ENCODE measurements at regions not wholly inside any gene's neighbourhood (a gene's known extent, or its start where the extent isn't known, plus 50 kb on each side); places are given as distances from the start of the nearest gene placed in this dataset.

DNA sequence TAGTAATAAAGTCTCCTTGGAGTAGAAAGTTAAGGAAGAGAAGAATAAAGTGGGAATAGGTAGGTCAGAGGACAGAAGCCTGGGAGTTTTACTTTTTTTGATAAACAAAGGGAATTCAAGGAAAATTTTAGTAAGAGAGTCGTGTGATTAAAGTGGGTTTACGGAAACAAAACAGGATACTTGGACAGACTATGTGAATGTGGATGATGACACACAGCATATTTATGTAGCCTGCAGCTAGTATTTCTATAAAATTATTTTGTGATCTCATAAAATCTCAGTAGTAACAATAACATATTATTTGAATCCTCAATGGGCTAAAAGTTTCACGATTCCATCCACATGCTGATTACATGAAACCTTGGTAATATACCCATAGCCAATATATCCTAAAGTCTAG, 450.7 kb upstream of the PIK3C3 start:
- 93% methylated on average over 3 of the region's 3 CpGs for WGBS
- Histone ChIP-seq H3K27ac (ENCODE audit: low read depth in 1 of 2, low read length in 1 of 2) (no peak overlapping the region), H3K27me3 (ENCODE audit: control insufficient read depth in 2 of 2, insufficient read depth in 1 of 2, low read length in 1 of 2) (no peaks in the 10 kb centered on the region), H3K4me3 (ENCODE audit: low read length in 2 of 2) (no peak overlapping the region), H3K36me3 (ENCODE audit: control insufficient read depth in 2 of 2, insufficient read depth in 2 of 2, low read length in 1 of 2) (no peaks in the 10 kb centered on the region), H3K4me1 (ENCODE audit: control insufficient read depth in 2 of 2, insufficient read depth in 2 of 2, low read length in 2 of 2) (no peaks in the 10 kb centered on the region), H3K9me3 (ENCODE audit: control insufficient read depth in 2 of 2, insufficient read depth in 1 of 2, low read length in 1 of 2) (no peaks in the 10 kb centered on the region)
- no peak for DNase-seq (ENCODE audit: low read depth in 6 of 9, low spot score in 9 of 9)

- 97% methylated on average over 3 of the region's 3 CpGs for WGBS
- no peaks in the 10 kb centered on the region for H3K4me1 ChIP-seq (ENCODE audit: control insufficient read depth in 2 of 2, insufficient read depth in 2 of 2, low read length in 2 of 2)
- no peaks in the 10 kb centered on the region for H3K36me3 ChIP-seq (ENCODE audit: control insufficient read depth in 2 of 2, insufficient read depth in 2 of 2, low read length in 1 of 2)
- no peak overlapping the region for H3K4me3 ChIP-seq (ENCODE audit: low read length in 2 of 2)
- H3K27me3 ChIP-seq (ENCODE audit: control insufficient read depth in 2 of 2, insufficient read depth in 1 of 2, low read length in 1 of 2), result no peaks in the 10 kb centered on the region
- no peaks in the 10 kb centered on the region for H3K9me3 ChIP-seq (ENCODE audit: control insufficient read depth in 2 of 2, insufficient read depth in 1 of 2, low read length in 1 of 2)
- no peak overlapping the region for H3K27ac ChIP-seq (ENCODE audit: low read depth in 1 of 2, low read length in 1 of 2)
- DNase-seq (ENCODE audit: low read depth in 6 of 9, low spot score in 9 of 9), result no peak
Measured at GRCh38 chr18:41501848-41502247, 453.2 kb upstream of the PIK3C3 start.

GRCh38 chr18:41499345-41499744, 455.7 kb upstream of the PIK3C3 start:
- H3K4me1 ChIP-seq (ENCODE audit: control insufficient read depth in 2 of 2, insufficient read depth in 2 of 2, low read length in 2 of 2), result no peaks in the 10 kb centered on the region
- WGBS, result 90% methylated on average over 1 of the region's 1 CpG

GRCh38 chr18:41490861-41491260, 464.2 kb upstream of the PIK3C3 start:
- DNase-seq (ENCODE audit: low read depth in 6 of 9, low spot score in 9 of 9), result no peak
- 99% methylated on average over 1 of the region's 1 CpG for WGBS
- Histone ChIP-seq H3K27me3 (ENCODE audit: control insufficient read depth in 2 of 2, insufficient read depth in 1 of 2, low read length in 1 of 2) (no peaks in the 10 kb centered on the region), H3K4me1 (ENCODE audit: control insufficient read depth in 2 of 2, insufficient read depth in 2 of 2, low read length in 2 of 2) (no peaks in the 10 kb centered on the region), H3K9me3 (ENCODE audit: control insufficient read depth in 2 of 2, insufficient read depth in 1 of 2, low read length in 1 of 2) (no peaks in the 10 kb centered on the region), H3K27ac (ENCODE audit: low read depth in 1 of 2, low read length in 1 of 2) (no peak overlapping the region), H3K4me3 (ENCODE audit: low read length in 2 of 2) (no peak overlapping the region), H3K36me3 (ENCODE audit: control insufficient read depth in 2 of 2, insufficient read depth in 2 of 2, low read length in 1 of 2) (no peaks in the 10 kb centered on the region)

More at GRCh38 chr18:41499345-41499744, 455.7 kb upstream of the PIK3C3 start:
- no peak for DNase-seq (ENCODE audit: low read depth in 6 of 9, low spot score in 9 of 9)
- no peaks in the 10 kb centered on the region for H3K27me3 ChIP-seq (ENCODE audit: control insufficient read depth in 2 of 2, insufficient read depth in 1 of 2, low read length in 1 of 2)
- no peak overlapping the region for H3K4me3 ChIP-seq (ENCODE audit: low read length in 2 of 2)
- H3K36me3 ChIP-seq (ENCODE audit: control insufficient read depth in 2 of 2, insufficient read depth in 2 of 2, low read length in 1 of 2), result no peaks in the 10 kb centered on the region
- H3K27ac ChIP-seq (ENCODE audit: low read depth in 1 of 2, low read length in 1 of 2), result no peak overlapping the region
- no peaks in the 10 kb centered on the region for H3K9me3 ChIP-seq (ENCODE audit: control insufficient read depth in 2 of 2, insufficient read depth in 1 of 2, low read length in 1 of 2)

GRCh38 chr18:41486575-41486974, 468.5 kb upstream of the PIK3C3 start:
- Histone ChIP-seq H3K36me3 (ENCODE audit: control insufficient read depth in 2 of 2, insufficient read depth in 2 of 2, low read length in 1 of 2) (no peaks in the 10 kb centered on the region), H3K27me3 (ENCODE audit: control insufficient read depth in 2 of 2, insufficient read depth in 1 of 2, low read length in 1 of 2) (no peaks in the 10 kb centered on the region), H3K4me1 (ENCODE audit: control insufficient read depth in 2 of 2, insufficient read depth in 2 of 2, low read length in 2 of 2) (no peaks in the 10 kb centered on the region), H3K4me3 (ENCODE audit: low read length in 2 of 2) (no peak overlapping the region), H3K27ac (ENCODE audit: low read depth in 1 of 2, low read length in 1 of 2) (no peak overlapping the region), H3K9me3 (ENCODE audit: control insufficient read depth in 2 of 2, insufficient read depth in 1 of 2, low read length in 1 of 2) (no peaks in the 10 kb centered on the region)
- DNase-seq (ENCODE audit: low read depth in 6 of 9, low spot score in 9 of 9), result no peak
- WGBS, result 68% methylated on average over 1 of the region's 1 CpG

GRCh38 chr18:41484069-41484468, 471.0 kb upstream of the PIK3C3 start:
- H3K9me3 ChIP-seq (ENCODE audit: control insufficient read depth in 2 of 2, insufficient read depth in 1 of 2, low read length in 1 of 2), result no peaks in the 10 kb centered on the region
- H3K27ac ChIP-seq (ENCODE audit: low read depth in 1 of 2, low read length in 1 of 2), result no peak overlapping the region
- H3K4me3 ChIP-seq (ENCODE audit: low read length in 2 of 2), result no peak overlapping the region
- H3K4me1 ChIP-seq (ENCODE audit: control insufficient read depth in 2 of 2, insufficient read depth in 2 of 2, low read length in 2 of 2), result no peaks in the 10 kb centered on the region
- WGBS, result 98% methylated on average over 1 of the region's 1 CpG
- no peaks in the 10 kb centered on the region for H3K36me3 ChIP-seq (ENCODE audit: control insufficient read depth in 2 of 2, insufficient read depth in 2 of 2, low read length in 1 of 2)
- H3K27me3 ChIP-seq (ENCODE audit: control insufficient read depth in 2 of 2, insufficient read depth in 1 of 2, low read length in 1 of 2), result no peaks in the 10 kb centered on the region
- DNase-seq (ENCODE audit: low read depth in 6 of 9, low spot score in 9 of 9), result no peak

GRCh38 chr18:41482501-41482900, 472.5 kb upstream of the PIK3C3 start:
- Histone ChIP-seq H3K9me3 (ENCODE audit: control insufficient read depth in 2 of 2, insufficient read depth in 1 of 2, low read length in 1 of 2) (no peaks in the 10 kb centered on the region), H3K4me1 (ENCODE audit: control insufficient read depth in 2 of 2, insufficient read depth in 2 of 2, low read length in 2 of 2) (no peaks in the 10 kb centered on the region), H3K36me3 (ENCODE audit: control insufficient read depth in 2 of 2, insufficient read depth in 2 of 2, low read length in 1 of 2) (no peaks in the 10 kb centered on the region), H3K27ac (ENCODE audit: low read depth in 1 of 2, low read length in 1 of 2) (no peak overlapping the region), H3K27me3 (ENCODE audit: control insufficient read depth in 2 of 2, insufficient read depth in 1 of 2, low read length in 1 of 2) (no peaks in the 10 kb centered on the region), H3K4me3 (ENCODE audit: low read length in 2 of 2) (no peak overlapping the region)
- WGBS, result 80% methylated on average over 4 of the region's 4 CpGs
- no peak for DNase-seq (ENCODE audit: low read depth in 6 of 9, low spot score in 9 of 9)

DNA sequence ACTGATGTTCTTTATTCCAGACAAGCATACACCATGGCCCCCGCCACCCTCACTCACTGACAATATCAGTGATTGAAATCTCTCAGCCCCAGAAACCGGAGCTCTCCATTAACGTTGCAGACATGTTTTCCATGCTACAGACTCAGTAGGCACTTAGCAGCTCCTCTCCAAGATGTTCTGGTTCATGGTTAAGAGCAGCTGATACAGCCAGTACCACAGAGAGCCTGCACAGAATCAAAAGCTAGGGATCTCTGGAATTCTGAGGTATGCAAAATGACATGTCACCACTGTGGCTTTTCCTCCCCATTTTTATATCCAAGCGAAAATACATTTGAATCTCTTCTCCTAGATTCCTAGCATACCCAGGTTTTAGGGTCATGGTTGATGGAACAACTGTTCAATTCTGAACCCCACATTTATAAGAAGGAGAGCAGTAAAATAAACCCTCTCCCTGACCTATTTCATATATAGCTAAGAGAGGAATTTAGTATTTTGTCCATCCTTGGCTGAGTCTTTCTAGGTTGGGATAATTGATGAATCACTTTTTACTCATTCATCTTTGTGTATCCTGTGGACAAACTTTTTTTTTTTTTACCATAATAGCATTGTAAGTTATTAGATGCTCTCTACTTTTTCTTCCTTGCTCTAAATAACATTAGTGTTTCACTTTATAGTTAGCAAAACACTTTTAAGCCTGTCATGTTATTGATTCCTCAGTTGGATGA, 488.4 kb upstream of the PIK3C3 start:
- Histone ChIP-seq H3K4me1 (ENCODE audit: control insufficient read depth in 2 of 2, insufficient read depth in 2 of 2, low read length in 2 of 2) (no peaks in the 10 kb centered on the region), H3K36me3 (ENCODE audit: control insufficient read depth in 2 of 2, insufficient read depth in 2 of 2, low read length in 1 of 2) (no peaks in the 10 kb centered on the region), H3K4me3 (ENCODE audit: low read length in 2 of 2) (no peak overlapping the region), H3K27ac (ENCODE audit: low read depth in 1 of 2, low read length in 1 of 2) (no peak overlapping the region), H3K27me3 (ENCODE audit: control insufficient read depth in 2 of 2, insufficient read depth in 1 of 2, low read length in 1 of 2) (no peaks in the 10 kb centered on the region), H3K9me3 (ENCODE audit: control insufficient read depth in 2 of 2, insufficient read depth in 1 of 2, low read length in 1 of 2) (no peaks in the 10 kb centered on the region)
- DNase-seq (ENCODE audit: low read depth in 6 of 9, low spot score in 9 of 9), result no peak
- WGBS, result 91% methylated on average over 4 of the region's 4 CpGs

DNA sequence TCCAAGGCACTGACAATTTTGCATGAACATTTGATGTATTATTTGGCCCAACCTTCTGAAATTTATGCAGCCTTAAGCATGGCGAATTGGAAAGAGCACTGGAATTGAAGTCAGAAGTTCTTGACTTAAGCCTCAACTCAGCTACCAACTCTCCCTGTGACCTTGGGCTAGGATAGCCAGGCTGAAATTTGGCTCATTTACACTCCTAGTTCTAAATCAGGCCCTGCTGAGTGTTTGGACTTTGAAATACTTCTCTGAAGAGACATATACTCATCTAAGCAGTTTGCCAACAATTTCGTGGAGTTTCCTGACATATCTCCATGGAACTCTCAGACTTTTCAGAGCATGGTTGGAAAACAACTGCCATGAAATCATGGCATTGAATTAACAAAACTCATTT, 489.6 kb upstream of the PIK3C3 start:
- no peak for DNase-seq (ENCODE audit: low read depth in 6 of 9, low spot score in 9 of 9)
- Histone ChIP-seq H3K36me3 (ENCODE audit: control insufficient read depth in 2 of 2, insufficient read depth in 2 of 2, low read length in 1 of 2) (no peaks in the 10 kb centered on the region), H3K9me3 (ENCODE audit: control insufficient read depth in 2 of 2, insufficient read depth in 1 of 2, low read length in 1 of 2) (no peaks in the 10 kb centered on the region), H3K4me1 (ENCODE audit: control insufficient read depth in 2 of 2, insufficient read depth in 2 of 2, low read length in 2 of 2) (no peaks in the 10 kb centered on the region), H3K4me3 (ENCODE audit: low read length in 2 of 2) (no peak overlapping the region), H3K27ac (ENCODE audit: low read depth in 1 of 2, low read length in 1 of 2) (no peak overlapping the region), H3K27me3 (ENCODE audit: control insufficient read depth in 2 of 2, insufficient read depth in 1 of 2, low read length in 1 of 2) (no peaks in the 10 kb centered on the region)
- 93% methylated on average over 2 of the region's 2 CpGs for WGBS

Data from thymus (tissue), 11 donors.